Keratinocyte (primary cell): ENCODE measurements at regions not wholly inside any gene's neighbourhood (a gene's known extent, or its start where the extent isn't known, plus 50 kb on each side); places are given as distances from the start of the nearest gene placed in this dataset.

Source experiments
- DNase-seq: peaks from one replicate; pipeline ENCODE4 v3.0.0-alpha.2; 2011; ENCODE audit warnings: low read depth, missing footprints, low spot score
- FAIRE-seq: peaks from 2 replicates; lab custom pipeline; 2011; peaks lifted over from hg19 to GRCh38; lab: Jason Lieb, UNC
- H2AFZ ChIP-seq: 2 replicates; pipeline ENCODE4 v1.6.0; 2012; ENCODE audit warnings: low read length, control low read depth, inconsistent platforms; ENCODE audit not compliant: control insufficient read depth
- H3K27ac ChIP-seq: 2 replicates; pipeline ENCODE4 v1.5.1; 2011; ENCODE audit warnings: low read length; ENCODE audit not compliant: control insufficient read depth, insufficient read depth
- H3K27me3 ChIP-seq: 3 replicates; pipeline ENCODE4 v1.6.0; 2011; ENCODE audit warnings: low read length; ENCODE audit not compliant: control insufficient read depth, insufficient read depth; ENCODE audit errors: extremely low read depth
- H3K36me3 ChIP-seq, 2 experiments: 2 replicates in 1 of 2; 3 replicates in 1 of 2; pipeline ENCODE4 v1.5.1; 2011; ENCODE audit warnings: low read length in 2 of 2, mild to moderate bottlenecking in 1 of 2; ENCODE audit not compliant: control insufficient read depth in 2 of 2, insufficient read depth in 2 of 2; ENCODE audit errors: extremely low read depth in 1 of 2
- H3K4me1 ChIP-seq: 3 replicates; pipeline ENCODE4 v1.5.1; 2011; ENCODE audit warnings: low read length; ENCODE audit not compliant: control insufficient read depth, insufficient read depth; ENCODE audit errors: extremely low read depth
- H3K4me2 ChIP-seq: 3 replicates; pipeline ENCODE4 v1.6.0; 2011; ENCODE audit warnings: low read depth, low read length; ENCODE audit not compliant: control insufficient read depth, insufficient read depth; ENCODE audit errors: extremely low read depth
- H3K4me3 ChIP-seq, 3 experiments: fragments of 200-600 bp in 1 of 3; sonication (generic) in 1 of 3; 2 replicates in 2 of 3; 3 replicates in 1 of 3; pipeline ENCODE4 v1.5.1; 2011 to 2016; ENCODE audit warnings: low read length in 3 of 3, mild to moderate bottlenecking in 3 of 3, control low read depth in 2 of 3, inconsistent platforms in 1 of 3, low read depth in 1 of 3, mixed read lengths in 1 of 3, mixed run types in 1 of 3, moderate library complexity in 1 of 3; ENCODE audit not compliant: control insufficient read depth in 2 of 3, insufficient read depth in 2 of 3; ENCODE audit errors: extremely low read depth in 1 of 3
- H3K79me2 ChIP-seq: 2 replicates; pipeline ENCODE4 v1.6.0; 2012; ENCODE audit warnings: low read length; ENCODE audit not compliant: control insufficient read depth, insufficient read depth
- H3K9ac ChIP-seq: 3 replicates; pipeline ENCODE4 v1.6.0; 2011; ENCODE audit warnings: low read length; ENCODE audit not compliant: control insufficient read depth, insufficient read depth; ENCODE audit errors: extremely low read depth
- H3K9me1 ChIP-seq: 3 replicates; pipeline ENCODE4 v1.6.0; 2011; ENCODE audit warnings: low read length; ENCODE audit not compliant: control insufficient read depth, insufficient read depth; ENCODE audit errors: extremely low read depth
- H3K9me3 ChIP-seq: 2 replicates; pipeline ENCODE4 v1.5.1; 2012; ENCODE audit warnings: low read depth, low read length; ENCODE audit not compliant: control insufficient read depth
- H4K20me1 ChIP-seq: 3 replicates; pipeline ENCODE4 v1.6.0; 2011; ENCODE audit warnings: low read length; ENCODE audit not compliant: control insufficient read depth, insufficient read depth; ENCODE audit errors: extremely low read depth
- EZH2 ChIP-seq: IDR thresholded peaks from one replicate; pipeline ENCODE4 v1.6.1; 2012; ENCODE audit warnings: inconsistent platforms, mild to moderate bottlenecking, low read length, moderate library complexity
- dilution Hi-C: fragments of 300-500 bp; cut with MboI; formaldehyde crosslinking; loops from one replicate; pipeline ENCODE4 v1.7.0; 2020; ENCODE audit warnings: low sequenced_read_pairs; ENCODE audit not compliant: extremely low pct_ligation_motif_present
- TF ChIP-seq, protein P1 (sequence below), 3 experiments: IDR thresholded peaks in 1 of 3; conservative IDR thresholded peaks in 1 of 3; optimal IDR thresholded peaks in 1 of 3; 2 replicates in 2 of 3; 3 replicates in 1 of 3; pipeline versions ENCODE3 to v1.5.1; 2011; ENCODE audit warnings: low read length in 3 of 3, mild to moderate bottlenecking in 3 of 3, moderate library complexity in 2 of 3, control low read depth in 1 of 3, inconsistent platforms in 1 of 3; ENCODE audit not compliant: insufficient read depth in 2 of 3; ENCODE audit errors: extremely low read depth in 1 of 3

DNA sequence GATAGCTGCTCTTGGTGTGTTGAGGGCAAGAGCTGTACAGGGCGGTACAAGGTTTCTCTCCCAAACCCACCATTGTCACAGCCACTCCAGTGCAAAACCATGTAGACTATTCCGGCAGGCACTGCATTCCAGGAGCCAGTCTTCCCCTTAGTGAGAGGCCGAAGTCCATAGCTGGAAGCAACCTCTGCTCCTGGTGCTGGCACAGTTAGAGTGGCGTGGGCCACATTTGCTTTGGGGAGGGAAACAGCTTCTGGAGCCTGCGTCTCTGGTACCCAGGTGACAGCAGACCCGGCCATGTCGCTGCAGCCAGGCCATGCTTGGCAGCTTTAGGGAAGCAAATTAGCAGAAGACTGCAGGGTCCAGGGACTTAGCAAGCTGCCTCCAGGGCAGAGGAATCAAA, 788.0 kb downstream of the BRD1 start:
- H2AFZ ChIP-seq: no peak overlapping the region
- dilution Hi-C loops: no loop called here
- no peak overlapping the region for H3K27ac ChIP-seq
- no peak overlapping the region for H3K9ac ChIP-seq
- H3K4me2 ChIP-seq: no peak overlapping the region
- H3K36me3 ChIP-seq: no peaks in the 10 kb centered on the region
- no peaks in the 10 kb centered on the region for H4K20me1 ChIP-seq
- DNase-seq (no peak), FAIRE-seq (no peak)
- no peak for TF ChIP-seq EZH2
- TF ChIP-seq, protein P1, sequence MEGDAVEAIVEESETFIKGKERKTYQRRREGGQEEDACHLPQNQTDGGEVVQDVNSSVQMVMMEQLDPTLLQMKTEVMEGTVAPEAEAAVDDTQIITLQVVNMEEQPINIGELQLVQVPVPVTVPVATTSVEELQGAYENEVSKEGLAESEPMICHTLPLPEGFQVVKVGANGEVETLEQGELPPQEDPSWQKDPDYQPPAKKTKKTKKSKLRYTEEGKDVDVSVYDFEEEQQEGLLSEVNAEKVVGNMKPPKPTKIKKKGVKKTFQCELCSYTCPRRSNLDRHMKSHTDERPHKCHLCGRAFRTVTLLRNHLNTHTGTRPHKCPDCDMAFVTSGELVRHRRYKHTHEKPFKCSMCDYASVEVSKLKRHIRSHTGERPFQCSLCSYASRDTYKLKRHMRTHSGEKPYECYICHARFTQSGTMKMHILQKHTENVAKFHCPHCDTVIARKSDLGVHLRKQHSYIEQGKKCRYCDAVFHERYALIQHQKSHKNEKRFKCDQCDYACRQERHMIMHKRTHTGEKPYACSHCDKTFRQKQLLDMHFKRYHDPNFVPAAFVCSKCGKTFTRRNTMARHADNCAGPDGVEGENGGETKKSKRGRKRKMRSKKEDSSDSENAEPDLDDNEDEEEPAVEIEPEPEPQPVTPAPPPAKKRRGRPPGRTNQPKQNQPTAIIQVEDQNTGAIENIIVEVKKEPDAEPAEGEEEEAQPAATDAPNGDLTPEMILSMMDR (optimal IDR thresholded peaks at IDR 0.05 in 1 of 3, IDR thresholded peaks at IDR 0.05 in 1 of 3, conservative IDR thresholded peaks at IDR 0.05 in 1 of 3; ENCODE audit: extremely low read depth in 1 of 3, insufficient read depth in 2 of 3, low read length in 3 of 3): no peak
- H3K9me1 ChIP-seq: no peaks in the 10 kb centered on the region
- H3K79me2 ChIP-seq: no peaks in the 10 kb centered on the region
- peaks cover 26% of the 10 kb centered on the region for H3K9me3 ChIP-seq
- no peak overlapping the region for H3K4me3 ChIP-seq
- H3K27me3 ChIP-seq: no peaks in the 10 kb centered on the region
- H3K4me1 ChIP-seq: no peaks in the 10 kb centered on the region

DNA sequence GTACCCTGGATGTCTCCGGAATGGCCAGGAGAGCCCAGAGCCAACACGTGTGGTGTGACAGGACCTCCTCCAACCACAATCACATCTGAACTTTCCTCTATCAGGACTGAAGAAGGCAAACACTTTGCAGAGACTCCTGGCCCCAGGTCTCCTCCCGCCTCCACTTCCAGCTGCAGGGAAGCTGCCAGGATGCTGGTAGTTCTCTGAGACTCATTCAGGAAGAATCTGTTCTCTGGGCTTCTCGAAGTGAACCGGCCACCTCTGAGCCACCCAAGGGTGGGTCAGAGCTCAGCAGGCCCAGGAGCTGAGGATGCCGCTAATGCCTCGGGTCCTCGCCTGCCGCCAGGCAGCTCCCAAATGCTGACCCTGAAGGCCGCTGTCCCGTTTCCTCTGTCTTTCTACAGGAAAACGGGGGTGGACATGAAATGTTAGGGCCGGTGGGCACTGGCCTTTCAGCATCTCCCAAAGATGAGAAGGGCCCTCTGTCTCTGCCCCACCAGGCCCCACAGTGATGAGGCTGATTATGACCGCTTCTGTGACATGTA, 789.9 kb downstream of the BRD1 start:
- no peak overlapping the region for H2AFZ ChIP-seq
- no peak for FAIRE-seq
- H3K79me2 ChIP-seq: no peaks in the 10 kb centered on the region
- no peak overlapping the region for H3K4me3 ChIP-seq
- H3K4me2 ChIP-seq: no peak overlapping the region
- dilution Hi-C loops: no loop called here
- no peaks in the 10 kb centered on the region for H3K9me1 ChIP-seq
- no peak overlapping the region for H3K9ac ChIP-seq
- no peaks in the 10 kb centered on the region for H4K20me1 ChIP-seq
- TF ChIP-seq EZH2: no peak
- TF ChIP-seq, protein P1 (optimal IDR thresholded peaks at IDR 0.05 in 1 of 3, IDR thresholded peaks at IDR 0.05 in 1 of 3, conservative IDR thresholded peaks at IDR 0.05 in 1 of 3; ENCODE audit: extremely low read depth in 1 of 3, insufficient read depth in 2 of 3, low read length in 3 of 3): no peak
- H3K27me3 ChIP-seq: no peaks in the 10 kb centered on the region
- H3K9me3 ChIP-seq: peaks cover 23% of the 10 kb centered on the region
- H3K36me3 ChIP-seq: no peaks in the 10 kb centered on the region
- H3K27ac ChIP-seq: no peak overlapping the region
- no peak for DNase-seq
- H3K4me1 ChIP-seq: no peaks in the 10 kb centered on the region
